Epithelial cell of proximal tubule (primary cell): ENCODE measurements at regions not wholly inside any gene's neighbourhood (a gene's known extent, or its start where the extent isn't known, plus 50 kb on each side); places are given as distances from the start of the nearest gene placed in this dataset.

Experiments used
- DNase-seq: peaks from one replicate; pipeline ENCODE4 v3.0.0-alpha.2; 2011; ENCODE audit warnings: low read depth
- H3K4me3 ChIP-seq: 2 replicates; pipeline ENCODE4 v1.5.1; 2011; ENCODE audit warnings: low read depth, mild to moderate bottlenecking, low read length
- TF ChIP-seq, protein P1 (sequence below): conservative IDR thresholded peaks from 2 replicates; pipeline ENCODE4 v1.5.1; 2012; ENCODE audit warnings: low read depth, mild to moderate bottlenecking, low read length

DNA sequence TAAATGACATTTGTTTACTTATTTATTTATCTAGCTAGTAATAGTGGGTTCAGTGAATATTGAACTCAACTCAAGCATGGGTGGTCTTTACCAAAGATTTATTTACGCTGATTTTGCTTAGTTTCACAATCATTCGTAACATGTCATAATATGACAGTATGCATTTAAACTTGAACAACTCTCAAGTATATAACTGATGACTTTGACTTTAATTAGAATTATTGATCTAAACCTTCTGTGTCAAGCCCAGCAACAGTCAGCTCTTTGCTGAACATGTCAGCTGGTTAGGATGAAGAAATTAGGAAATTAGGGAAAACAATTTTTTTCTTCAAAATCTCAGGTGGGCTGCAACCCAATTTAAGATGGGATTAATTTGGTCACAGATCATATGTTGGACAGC is 210.5 kb upstream of the G2E3 start:
- H3K4me3 ChIP-seq = no peak overlapping the region
- TF ChIP-seq, protein P1, sequence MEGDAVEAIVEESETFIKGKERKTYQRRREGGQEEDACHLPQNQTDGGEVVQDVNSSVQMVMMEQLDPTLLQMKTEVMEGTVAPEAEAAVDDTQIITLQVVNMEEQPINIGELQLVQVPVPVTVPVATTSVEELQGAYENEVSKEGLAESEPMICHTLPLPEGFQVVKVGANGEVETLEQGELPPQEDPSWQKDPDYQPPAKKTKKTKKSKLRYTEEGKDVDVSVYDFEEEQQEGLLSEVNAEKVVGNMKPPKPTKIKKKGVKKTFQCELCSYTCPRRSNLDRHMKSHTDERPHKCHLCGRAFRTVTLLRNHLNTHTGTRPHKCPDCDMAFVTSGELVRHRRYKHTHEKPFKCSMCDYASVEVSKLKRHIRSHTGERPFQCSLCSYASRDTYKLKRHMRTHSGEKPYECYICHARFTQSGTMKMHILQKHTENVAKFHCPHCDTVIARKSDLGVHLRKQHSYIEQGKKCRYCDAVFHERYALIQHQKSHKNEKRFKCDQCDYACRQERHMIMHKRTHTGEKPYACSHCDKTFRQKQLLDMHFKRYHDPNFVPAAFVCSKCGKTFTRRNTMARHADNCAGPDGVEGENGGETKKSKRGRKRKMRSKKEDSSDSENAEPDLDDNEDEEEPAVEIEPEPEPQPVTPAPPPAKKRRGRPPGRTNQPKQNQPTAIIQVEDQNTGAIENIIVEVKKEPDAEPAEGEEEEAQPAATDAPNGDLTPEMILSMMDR = no peak
- no peak for DNase-seq

GRCh38 chr14:30349520-30349919 is 209.4 kb upstream of the G2E3 start:
- TF ChIP-seq, protein P1 = no peak
- DNase-seq = no peak
- H3K4me3 ChIP-seq = no peak overlapping the region

GRCh38 chr14:30354439-30354838 is 204.5 kb upstream of the G2E3 start:
- DNase-seq = no peak
- no peak overlapping the region for H3K4me3 ChIP-seq
- TF ChIP-seq, protein P1 = no peak

- TF ChIP-seq, protein P1 = no peak
Measured at GRCh38 chr14:30355431-30355913, 203.5 kb upstream of the G2E3 start.

GRCh38 chr14:30356438-30357202 is 202.3 kb upstream of the G2E3 start:
- no peak overlapping the region for H3K4me3 ChIP-seq
- no peak for DNase-seq
- TF ChIP-seq, protein P1 = no peak

More at GRCh38 chr14:30355431-30355913, 203.5 kb upstream of the G2E3 start:
- H3K4me3 ChIP-seq = no peak overlapping the region
- DNase-seq = no peak

- H3K4me3 ChIP-seq = no peak overlapping the region
- TF ChIP-seq, protein P1 = no peak
- no peak for DNase-seq
Measured at GRCh38 chr14:30357791-30358190, 201.2 kb upstream of the G2E3 start.
